ENCODE measurements at regions not wholly inside any gene's neighbourhood (a gene's known extent, or its start where the extent isn't known, plus 50 kb on each side); places are given as distances from the start of the nearest gene placed in this dataset.

DNA sequence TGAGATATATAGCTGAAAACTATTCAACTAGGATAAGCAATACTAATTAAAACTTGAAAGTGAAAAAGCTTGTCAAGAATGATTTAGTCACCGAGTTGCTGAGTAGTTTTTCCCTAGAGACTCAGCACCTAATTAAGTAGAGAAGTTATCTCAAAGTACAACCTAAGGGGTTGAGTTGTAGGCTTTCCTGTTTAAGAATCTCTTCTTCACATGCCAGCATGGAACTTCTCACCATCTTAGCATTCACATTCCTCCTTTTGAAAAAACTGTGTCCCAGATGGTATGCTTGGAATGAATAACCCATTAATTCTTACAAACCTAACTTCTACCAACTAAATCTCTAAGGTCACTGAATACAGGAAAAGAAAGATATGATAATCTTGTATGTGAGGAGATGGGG, 303.3 kb upstream of the ZC3H12C start:
- no peak for TF ChIP-seq ESRRA (IDR thresholded peaks at IDR 0.05; ENCODE audit: low read length)
- TF ChIP-seq, protein P1, sequence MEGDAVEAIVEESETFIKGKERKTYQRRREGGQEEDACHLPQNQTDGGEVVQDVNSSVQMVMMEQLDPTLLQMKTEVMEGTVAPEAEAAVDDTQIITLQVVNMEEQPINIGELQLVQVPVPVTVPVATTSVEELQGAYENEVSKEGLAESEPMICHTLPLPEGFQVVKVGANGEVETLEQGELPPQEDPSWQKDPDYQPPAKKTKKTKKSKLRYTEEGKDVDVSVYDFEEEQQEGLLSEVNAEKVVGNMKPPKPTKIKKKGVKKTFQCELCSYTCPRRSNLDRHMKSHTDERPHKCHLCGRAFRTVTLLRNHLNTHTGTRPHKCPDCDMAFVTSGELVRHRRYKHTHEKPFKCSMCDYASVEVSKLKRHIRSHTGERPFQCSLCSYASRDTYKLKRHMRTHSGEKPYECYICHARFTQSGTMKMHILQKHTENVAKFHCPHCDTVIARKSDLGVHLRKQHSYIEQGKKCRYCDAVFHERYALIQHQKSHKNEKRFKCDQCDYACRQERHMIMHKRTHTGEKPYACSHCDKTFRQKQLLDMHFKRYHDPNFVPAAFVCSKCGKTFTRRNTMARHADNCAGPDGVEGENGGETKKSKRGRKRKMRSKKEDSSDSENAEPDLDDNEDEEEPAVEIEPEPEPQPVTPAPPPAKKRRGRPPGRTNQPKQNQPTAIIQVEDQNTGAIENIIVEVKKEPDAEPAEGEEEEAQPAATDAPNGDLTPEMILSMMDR (IDR thresholded peaks at IDR 0.05 in 2 of 3, conservative IDR thresholded peaks at IDR 0.05 in 1 of 3; ENCODE audit: control insufficient read depth in 2 of 3, extremely low read depth in 1 of 3, insufficient read depth in 1 of 3, low read depth in 3 of 3, low read length in 3 of 3): no peak
- TF ChIP-seq KAT2A (conservative IDR thresholded peaks at IDR 0.05; ENCODE audit: control insufficient read depth, low read depth, low read length): no peak
- TF ChIP-seq EZH2 (IDR thresholded peaks at IDR 0.05; ENCODE audit: borderline replicate concordance, control insufficient read depth, low read depth, low read length): no peak
- no peak for TF ChIP-seq USF2 (IDR thresholded peaks at IDR 0.05; ENCODE audit: borderline replicate concordance, low read depth, low read length)
- no peak for TF ChIP-seq POLR2A (IDR thresholded peaks at IDR 0.05; ENCODE audit: low read depth, low read length)
- no peak for TF ChIP-seq SIX5 (IDR thresholded peaks at IDR 0.05; ENCODE audit: low read depth, low read length, severe bottlenecking)
